Panc1 (cell line): ENCODE measurements at regions not wholly inside any gene's neighbourhood (a gene's known extent, or its start where the extent isn't known, plus 50 kb on each side); places are given as distances from the start of the nearest gene placed in this dataset.

ENCODE experiments used
- TF ChIP-seq, protein P1 (sequence below): fragments of 450-650 bp; IDR thresholded peaks from 2 replicates; pipeline ENCODE4 v1.5.1; 2017; ENCODE audit warnings: mild to moderate bottlenecking
- TF ChIP-seq, protein P2 (sequence below), 2 experiments: IDR thresholded peaks; 2 replicates each; pipeline ENCODE4 v1.6.1; 2011 to 2012; ENCODE audit warnings: low read depth in 2 of 2, control low read depth in 1 of 2, low read length in 1 of 2, mild to moderate bottlenecking in 1 of 2, moderate library complexity in 1 of 2; ENCODE audit not compliant: insufficient read depth in 1 of 2

DNA sequence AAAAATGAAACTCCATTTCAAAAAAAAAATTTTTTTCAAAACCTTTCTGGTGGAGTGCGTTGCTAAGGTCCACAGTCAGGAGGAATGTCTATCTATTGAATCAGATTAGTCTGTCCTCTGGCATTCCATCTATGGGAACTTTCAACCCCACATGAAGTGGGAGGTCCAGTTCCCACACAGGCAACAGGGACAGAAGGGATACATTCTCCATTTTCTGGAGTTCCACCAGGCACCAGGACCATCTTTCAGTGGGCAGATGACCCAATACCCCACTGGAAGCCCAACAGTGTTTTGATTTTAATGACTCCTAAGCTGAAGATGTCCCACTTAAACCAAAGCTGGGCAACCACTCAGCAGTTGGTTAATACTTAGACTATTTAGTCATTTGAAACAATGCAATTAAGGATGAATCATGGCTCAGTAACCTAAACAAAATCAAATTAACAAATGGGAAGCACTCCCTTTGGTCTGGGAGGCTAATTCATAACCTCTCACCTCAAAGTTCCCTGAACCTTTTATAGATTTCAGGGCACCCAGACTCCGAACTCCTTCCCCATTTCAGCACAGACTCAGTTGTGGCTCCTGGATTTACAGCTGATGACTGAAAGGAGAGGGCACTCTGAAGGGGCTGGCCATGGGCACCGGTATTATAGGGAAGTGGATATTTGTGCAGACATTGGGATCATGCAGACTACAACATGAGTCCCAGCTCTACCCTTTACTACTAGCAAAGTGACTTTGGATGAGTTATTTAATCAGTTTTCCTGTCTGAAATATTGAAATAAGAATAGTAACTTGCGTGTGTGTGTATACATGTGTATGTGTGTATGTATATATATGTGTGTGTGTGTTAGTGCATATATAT, 264.3 kb upstream of the LRTM1 start:
- TF ChIP-seq, protein P1, sequence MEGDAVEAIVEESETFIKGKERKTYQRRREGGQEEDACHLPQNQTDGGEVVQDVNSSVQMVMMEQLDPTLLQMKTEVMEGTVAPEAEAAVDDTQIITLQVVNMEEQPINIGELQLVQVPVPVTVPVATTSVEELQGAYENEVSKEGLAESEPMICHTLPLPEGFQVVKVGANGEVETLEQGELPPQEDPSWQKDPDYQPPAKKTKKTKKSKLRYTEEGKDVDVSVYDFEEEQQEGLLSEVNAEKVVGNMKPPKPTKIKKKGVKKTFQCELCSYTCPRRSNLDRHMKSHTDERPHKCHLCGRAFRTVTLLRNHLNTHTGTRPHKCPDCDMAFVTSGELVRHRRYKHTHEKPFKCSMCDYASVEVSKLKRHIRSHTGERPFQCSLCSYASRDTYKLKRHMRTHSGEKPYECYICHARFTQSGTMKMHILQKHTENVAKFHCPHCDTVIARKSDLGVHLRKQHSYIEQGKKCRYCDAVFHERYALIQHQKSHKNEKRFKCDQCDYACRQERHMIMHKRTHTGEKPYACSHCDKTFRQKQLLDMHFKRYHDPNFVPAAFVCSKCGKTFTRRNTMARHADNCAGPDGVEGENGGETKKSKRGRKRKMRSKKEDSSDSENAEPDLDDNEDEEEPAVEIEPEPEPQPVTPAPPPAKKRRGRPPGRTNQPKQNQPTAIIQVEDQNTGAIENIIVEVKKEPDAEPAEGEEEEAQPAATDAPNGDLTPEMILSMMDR = no peak
- TF ChIP-seq, protein P2, sequence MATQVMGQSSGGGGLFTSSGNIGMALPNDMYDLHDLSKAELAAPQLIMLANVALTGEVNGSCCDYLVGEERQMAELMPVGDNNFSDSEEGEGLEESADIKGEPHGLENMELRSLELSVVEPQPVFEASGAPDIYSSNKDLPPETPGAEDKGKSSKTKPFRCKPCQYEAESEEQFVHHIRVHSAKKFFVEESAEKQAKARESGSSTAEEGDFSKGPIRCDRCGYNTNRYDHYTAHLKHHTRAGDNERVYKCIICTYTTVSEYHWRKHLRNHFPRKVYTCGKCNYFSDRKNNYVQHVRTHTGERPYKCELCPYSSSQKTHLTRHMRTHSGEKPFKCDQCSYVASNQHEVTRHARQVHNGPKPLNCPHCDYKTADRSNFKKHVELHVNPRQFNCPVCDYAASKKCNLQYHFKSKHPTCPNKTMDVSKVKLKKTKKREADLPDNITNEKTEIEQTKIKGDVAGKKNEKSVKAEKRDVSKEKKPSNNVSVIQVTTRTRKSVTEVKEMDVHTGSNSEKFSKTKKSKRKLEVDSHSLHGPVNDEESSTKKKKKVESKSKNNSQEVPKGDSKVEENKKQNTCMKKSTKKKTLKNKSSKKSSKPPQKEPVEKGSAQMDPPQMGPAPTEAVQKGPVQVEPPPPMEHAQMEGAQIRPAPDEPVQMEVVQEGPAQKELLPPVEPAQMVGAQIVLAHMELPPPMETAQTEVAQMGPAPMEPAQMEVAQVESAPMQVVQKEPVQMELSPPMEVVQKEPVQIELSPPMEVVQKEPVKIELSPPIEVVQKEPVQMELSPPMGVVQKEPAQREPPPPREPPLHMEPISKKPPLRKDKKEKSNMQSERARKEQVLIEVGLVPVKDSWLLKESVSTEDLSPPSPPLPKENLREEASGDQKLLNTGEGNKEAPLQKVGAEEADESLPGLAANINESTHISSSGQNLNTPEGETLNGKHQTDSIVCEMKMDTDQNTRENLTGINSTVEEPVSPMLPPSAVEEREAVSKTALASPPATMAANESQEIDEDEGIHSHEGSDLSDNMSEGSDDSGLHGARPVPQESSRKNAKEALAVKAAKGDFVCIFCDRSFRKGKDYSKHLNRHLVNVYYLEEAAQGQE (IDR thresholded peaks at IDR 0.05; ENCODE audit: insufficient read depth in 1 of 2, low read depth in 2 of 2, low read length in 1 of 2) = no peak
